ENCODE measurements at regions not wholly inside any gene's neighbourhood (a gene's known extent, or its start where the extent isn't known, plus 50 kb on each side); places are given as distances from the start of the nearest gene placed in this dataset.

DNA sequence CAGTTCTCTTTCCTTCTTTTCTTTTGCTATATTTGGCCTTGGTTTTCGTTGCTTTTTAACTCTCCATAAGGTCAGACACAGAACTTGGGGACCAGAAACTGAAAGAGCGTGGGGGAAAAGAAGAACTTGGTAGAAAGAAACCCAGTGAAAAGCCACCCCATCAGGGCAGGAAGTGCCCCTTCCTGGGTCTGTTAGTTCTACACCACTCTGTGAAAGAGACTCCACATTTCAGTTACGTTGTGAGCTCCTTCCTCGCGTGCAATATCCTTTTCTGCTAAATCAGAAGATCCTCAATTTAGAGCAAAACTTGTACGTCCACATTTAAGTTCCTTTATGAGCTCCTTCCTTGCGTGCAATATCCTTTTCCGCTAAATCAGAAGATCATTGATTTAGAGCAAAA, 220.6 kb upstream of the FOXK1 start:
- H3K4me1 Mint-ChIP-seq = peaks cover 0 to 5% of the 10 kb centered on the region in 2 experiments; a peak in 2 of 4 replicates
- H3K36me3 Mint-ChIP-seq (ENCODE audit: insufficient read depth in 1 of 3, low read depth in 3 of 3) = peaks cover 0 to 5% (median 3%) of the 10 kb centered on the region in 3 experiments; a peak in 4 of 7 replicates
- no peak overlapping the region for H3K4me2 ChIP-seq (ENCODE audit: insufficient read depth, insufficient read length, low read length)
- no peaks in the 10 kb centered on the region for H4K20me1 ChIP-seq (ENCODE audit: control insufficient read depth, insufficient read depth, insufficient read length)
- H3K27me3 Mint-ChIP-seq (ENCODE audit: low read depth) = peaks cover 6% of the 10 kb centered on the region
- H3K4me1 ChIP-seq (ENCODE audit: insufficient read depth, low read length) = no peaks in the 10 kb centered on the region; the same call in 1 of the 2 replicates
- H4K8ac ChIP-seq (replicated peaks; ENCODE audit: insufficient read length, low read depth, low read length) = no peak overlapping the region
- H4K91ac ChIP-seq (ENCODE audit: insufficient read length, low read depth, low read length) = no peak overlapping the region
- H3K79me1 ChIP-seq (ENCODE audit: insufficient read depth, low read depth, low read length, poor library complexity, severe bottlenecking) = no peaks in the 10 kb centered on the region
- H2BK12ac ChIP-seq (ENCODE audit: insufficient read length, low read depth, low read length) = no peak overlapping the region
- H3K14ac ChIP-seq (ENCODE audit: insufficient read depth, low read length) = no peak overlapping the region
- H3K4me3 Mint-ChIP-seq = no peak overlapping the region
- H3K4ac ChIP-seq (ENCODE audit: low read depth, low read length) = no peak overlapping the region
- no peak overlapping the region for H2BK15ac ChIP-seq (ENCODE audit: low read depth, low read length)
- no peak overlapping the region for H3K27ac ChIP-seq (ENCODE audit: insufficient read length, low read depth, low read length)
- no peak overlapping the region for H3K23ac ChIP-seq (ENCODE audit: insufficient read length, low read depth, low read length)
- no peaks in the 10 kb centered on the region for H3K9me3 ChIP-seq (ENCODE audit: control insufficient read depth, low read depth, low read length)
- H3T11ph ChIP-seq (ENCODE audit: low read length) = no peak overlapping the region
- no CpG with 5 or more reads among the region's 8 CpGs for WGBS (ENCODE audit: extremely low coverage, insufficient read length, low lambda C conversion rate)
- H2BK120ac ChIP-seq (ENCODE audit: low read depth, low read length, poor library complexity, severe bottlenecking) = no peak overlapping the region
- H3K79me2 ChIP-seq (ENCODE audit: insufficient read depth, low read length) = no peaks in the 10 kb centered on the region
- no peak for DNase-seq
- H3K9ac ChIP-seq (ENCODE audit: extremely low read depth, insufficient read length, low read length) = no peak overlapping the region
- H2BK5ac ChIP-seq (ENCODE audit: insufficient read length, low read length) = no peak overlapping the region
- no peak overlapping the region for H2BK20ac ChIP-seq (ENCODE audit: low read depth, low read length, poor library complexity, severe bottlenecking)
- no peak overlapping the region for H2AFZ ChIP-seq (ENCODE audit: low read length)
- no peak overlapping the region for H3K18ac ChIP-seq (ENCODE audit: insufficient read length, low read depth, low read length)
- H3K56ac ChIP-seq (ENCODE audit: insufficient read length, low read depth, low read length) = no peak overlapping the region
- H4K5ac ChIP-seq (ENCODE audit: insufficient read length, low read depth, low read length) = no peak overlapping the region
- H2AK5ac ChIP-seq (ENCODE audit: insufficient read length, low read length) = no peak overlapping the region
- H3K27ac Mint-ChIP-seq = peak overlapping the region in 1 of 3 experiments; percentile 5; a peak in 1 of 7 replicates
- H3K27me3 ChIP-seq (ENCODE audit: insufficient read depth, low read length) = no peaks in the 10 kb centered on the region
- peaks cover 5 to 63% of the 10 kb centered on the region in 2 experiments; a peak in 4 of 5 replicates for H3K9me3 Mint-ChIP-seq
- no peak for TF ChIP-seq CTCF (conservative IDR thresholded peaks at IDR 0.05)
- H3K23me2 ChIP-seq (ENCODE audit: insufficient read length, low read depth, low read length, poor library complexity, severe bottlenecking) = no peaks in the 10 kb centered on the region

Measured in H9 (cell line).